ENCODE measurements at regions not wholly inside any gene's neighbourhood (a gene's known extent, or its start where the extent isn't known, plus 50 kb on each side); places are given as distances from the start of the nearest gene placed in this dataset.

GRCh38 chr6:14443629-14444268 lies 326.2 kb downstream of the CD83 start:
- POLR2A ChIA-PET = no interaction called here
- CTCF ChIA-PET = no interaction called here

GRCh38 chr6:14444295-14444972 lies 326.9 kb downstream of the CD83 start:
- POLR2A ChIA-PET = no interaction called here
- CTCF ChIA-PET = no interaction called here

- POLR2A ChIA-PET = no interaction called here
Measured at GRCh38 chr6:14447240-14447639, 329.7 kb downstream of the CD83 start.

GRCh38 chr6:14448246-14448645 lies 330.7 kb downstream of the CD83 start:
- CTCF ChIA-PET = interaction anchor here (0.5 to 0.6 kb wide), 2 partner anchors 381 to 415 kb away, joined by 3 read pairs; no protein-coding TSS in a partner anchor
- POLR2A ChIA-PET = no interaction called here

More at GRCh38 chr6:14447240-14447639, 329.7 kb downstream of the CD83 start:
- CTCF ChIA-PET = no interaction called here

GRCh38 chr6:14450133-14450504 lies 332.5 kb downstream of the CD83 start:
- ChIA-PET POLR2A (no interaction called here), CTCF (no interaction called here)

- CTCF ChIA-PET = no interaction called here
- POLR2A ChIA-PET = no interaction called here
Measured at GRCh38 chr6:14450578-14450977, 333.0 kb downstream of the CD83 start.

GRCh38 chr6:14451594-14452374 lies 334.2 kb downstream of the CD83 start:
- ChIA-PET CTCF (no interaction called here), POLR2A (no interaction called here)

GRCh38 chr6:14452567-14453527 lies 335.3 kb downstream of the CD83 start:
- ChIA-PET POLR2A (no interaction called here), CTCF (interaction anchor here (1.1 kb wide), 1 partner anchor 283 kb away, joined by 3 read pairs; no protein-coding TSS in a partner anchor)

GRCh38 chr6:14453712-14454472 lies 336.3 kb downstream of the CD83 start:
- ChIA-PET CTCF (interaction anchor here (1.1 kb wide), 1 partner anchor 282 kb away, joined by 3 read pairs; no protein-coding TSS in a partner anchor), POLR2A (interaction anchor here (0.8 kb wide), 1 partner anchor 182 kb away, joined by 6 read pairs; no protein-coding TSS in a partner anchor)

- ChIA-PET CTCF (no interaction called here), POLR2A (interaction anchor here (0.8 kb wide), 1 partner anchor 181 kb away, joined by 6 read pairs; no protein-coding TSS in a partner anchor)
Measured at GRCh38 chr6:14454473-14454775, 336.9 kb downstream of the CD83 start.

- CTCF ChIA-PET = interaction anchor here (1.0 kb wide), 1 partner anchor 68 kb away, joined by 3 read pairs; no protein-coding TSS in a partner anchor
- POLR2A ChIA-PET = no interaction called here
Measured at GRCh38 chr6:14455427-14455826, 337.9 kb downstream of the CD83 start.

- CTCF ChIA-PET = interaction anchor here (1.0 kb wide), 1 partner anchor 68 kb away, joined by 3 read pairs; no protein-coding TSS in a partner anchor
- POLR2A ChIA-PET = no interaction called here
Measured at GRCh38 chr6:14455876-14456648, 338.5 kb downstream of the CD83 start.

GRCh38 chr6:14456941-14457340 lies 339.4 kb downstream of the CD83 start:
- ChIA-PET POLR2A (no interaction called here), CTCF (no interaction called here)

GRCh38 chr6:14458669-14459266 lies 341.2 kb downstream of the CD83 start:
- CTCF ChIA-PET = no interaction called here
- POLR2A ChIA-PET = no interaction called here

GRCh38 chr6:14459315-14459714 lies 341.7 kb downstream of the CD83 start:
- CTCF ChIA-PET = no interaction called here
- POLR2A ChIA-PET = no interaction called here

GRCh38 chr6:14460556-14460955 lies 343.0 kb downstream of the CD83 start:
- POLR2A ChIA-PET = no interaction called here
- CTCF ChIA-PET = no interaction called here

- ChIA-PET CTCF (no interaction called here), POLR2A (no interaction called here)
Measured at GRCh38 chr6:14462135-14462534, 344.6 kb downstream of the CD83 start.

- POLR2A ChIA-PET = no interaction called here
- CTCF ChIA-PET = no interaction called here
Measured at GRCh38 chr6:14462566-14462965, 345.0 kb downstream of the CD83 start.
